NCI-H524 (cell line): ENCODE measurements at regions not wholly inside any gene's neighbourhood (a gene's known extent, or its start where the extent isn't known, plus 50 kb on each side); places are given as distances from the start of the nearest gene placed in this dataset.

Source experiments
- DNase-seq, 2 experiments: peaks; one replicate each; lab custom pipeline; 2025; lab: John Stamatoyannopoulos, UW

- peak; percentile 2 to 7 for DNase-seq
Measured at GRCh38 chr4:73671348-73671747, 51.1 kb upstream of the RASSF6 start.

DNA sequence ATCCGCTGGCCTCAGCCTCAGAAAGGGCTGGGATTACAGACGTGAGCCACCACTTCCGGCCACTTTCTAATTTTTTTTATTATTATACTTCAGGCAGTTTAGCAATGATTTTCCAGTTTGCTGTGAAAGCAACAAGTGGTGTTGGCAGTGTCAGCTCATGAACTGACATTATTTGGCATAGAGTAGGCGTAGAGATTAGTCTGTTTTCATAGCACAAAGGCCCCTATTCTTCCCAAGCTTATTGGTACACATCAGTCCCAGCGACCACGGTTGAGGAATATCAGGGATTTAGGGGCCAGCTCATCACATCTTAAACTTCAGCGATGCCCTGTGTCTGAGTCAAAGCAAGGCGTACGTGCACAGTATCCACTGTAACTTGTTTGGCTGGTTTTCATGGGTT, 53.0 kb upstream of the RASSF6 start:
- DNase-seq: no peak

DNA sequence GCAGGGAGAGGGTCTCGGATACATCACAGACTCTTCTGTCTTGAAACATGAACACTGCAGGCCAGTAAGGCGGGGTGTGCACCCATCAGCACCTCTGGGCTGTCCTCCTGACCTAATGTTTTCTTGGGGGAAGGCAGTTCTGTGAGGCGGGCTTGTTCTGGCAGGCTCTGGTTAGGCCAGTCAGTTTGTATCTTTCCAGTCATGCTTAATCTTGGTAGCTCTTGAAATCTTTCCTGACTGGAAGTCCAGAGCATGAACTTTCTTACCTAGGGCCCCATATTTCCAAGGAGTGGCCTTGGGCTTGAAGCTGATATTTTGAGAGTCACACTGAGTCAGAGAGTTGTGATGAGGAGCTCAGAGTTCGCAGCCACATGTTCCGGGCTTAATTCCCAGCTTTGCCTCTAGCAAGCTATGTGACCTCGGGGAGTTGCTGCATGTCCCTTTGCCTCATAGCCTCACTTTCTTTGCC, 54.2 kb upstream of the RASSF6 start:
- no peak for DNase-seq

- DNase-seq: peak; percentile 50 to 77
Measured at GRCh38 chr4:73675623-73676022, 55.4 kb upstream of the RASSF6 start.

DNA sequence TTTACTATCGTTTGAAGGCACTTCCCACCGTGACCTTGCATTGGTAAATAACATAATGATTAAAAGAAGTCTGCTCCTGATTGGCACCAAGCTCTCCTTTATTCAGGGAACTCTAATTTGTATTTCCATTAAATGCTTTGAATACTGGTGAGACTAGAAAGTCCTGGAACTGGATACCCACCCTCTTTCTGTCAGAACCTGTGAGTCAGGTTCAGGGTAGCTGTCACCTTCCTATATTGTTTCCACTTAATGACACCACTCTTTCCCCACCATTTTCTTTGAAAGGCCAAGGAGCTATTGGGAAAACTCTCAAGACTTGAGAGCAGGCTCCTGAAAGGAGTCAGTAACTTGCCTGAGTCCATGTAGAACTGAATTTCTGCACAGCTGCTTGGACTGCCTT, 55.9 kb upstream of the RASSF6 start:
- no peak for DNase-seq

GRCh38 chr4:73676861-73677323, 56.7 kb upstream of the RASSF6 start:
- peak in 1 of 2 experiments; percentile 16 for DNase-seq

DNA sequence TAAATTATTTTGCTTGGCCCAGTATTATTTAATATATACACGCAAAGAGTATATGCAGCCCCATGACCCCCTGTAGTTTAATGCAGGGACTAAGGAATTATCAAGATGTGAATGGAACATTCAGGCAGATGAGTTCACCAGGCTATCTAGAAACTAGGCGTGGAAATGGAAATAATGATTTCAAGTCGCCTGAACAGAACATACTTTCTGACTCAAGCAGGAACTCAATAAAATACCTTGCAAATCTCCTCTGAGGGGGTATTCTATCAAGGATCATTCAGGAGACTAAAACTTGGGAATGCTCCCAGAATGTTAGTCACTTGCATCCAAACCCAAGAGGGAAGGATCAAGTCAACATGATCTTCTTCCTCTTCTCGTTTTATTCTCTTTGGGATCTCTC, 59.6 kb upstream of the RASSF6 start:
- no peak for DNase-seq

GRCh38 chr4:73681776-73682175, 58.6 kb upstream of the CXCL8 start:
- no peak for DNase-seq

- no peak for DNase-seq
Measured at GRCh38 chr4:73682508-73682907, 57.9 kb upstream of the CXCL8 start.

DNA sequence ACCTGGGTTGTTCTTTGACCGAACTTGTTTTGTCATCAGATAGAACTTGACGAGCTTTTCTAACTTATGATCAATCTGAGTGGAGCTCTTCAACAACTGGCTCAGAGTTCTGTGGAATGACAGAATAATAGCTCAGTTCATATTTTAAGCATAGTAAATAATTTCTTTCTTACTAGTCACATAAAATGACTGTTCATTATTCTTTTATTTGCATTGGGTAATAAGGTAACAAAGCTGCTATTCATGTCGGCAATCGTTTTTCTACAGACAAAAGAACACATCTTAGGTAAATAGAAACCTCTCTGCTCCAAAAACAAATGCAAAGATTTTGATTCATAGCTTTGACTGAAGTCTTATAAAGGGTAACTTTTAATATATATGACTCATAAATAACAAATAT, 57.3 kb upstream of the CXCL8 start:
- no peak for DNase-seq

- DNase-seq: no peak
Measured at GRCh38 chr4:73683456-73683855, 56.9 kb upstream of the CXCL8 start.

DNA sequence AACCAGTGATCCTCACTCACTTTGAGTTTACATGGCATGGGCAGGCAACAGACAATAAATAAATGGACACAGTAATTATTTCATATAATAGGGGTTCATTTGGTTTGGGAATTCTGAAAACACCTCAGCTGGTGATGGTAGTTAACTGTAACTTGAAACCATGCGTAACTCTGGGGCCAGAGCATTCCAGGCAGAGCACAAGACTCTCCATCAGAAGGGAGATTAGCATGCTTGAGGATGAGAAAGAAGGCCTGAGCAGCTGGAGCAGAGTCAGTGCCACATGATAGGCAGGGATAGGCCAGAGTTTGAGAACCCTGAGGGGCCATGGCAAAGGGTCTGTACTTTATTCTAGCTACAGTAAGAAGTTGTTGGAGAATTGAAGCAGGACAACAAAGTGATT, 56.3 kb upstream of the CXCL8 start:
- DNase-seq: peak in 1 of 2 experiments; percentile 19

GRCh38 chr4:73685052-73685451, 55.3 kb upstream of the CXCL8 start:
- no peak for DNase-seq

GRCh38 chr4:73687421-73687820, 52.9 kb upstream of the CXCL8 start:
- DNase-seq: no peak

DNA sequence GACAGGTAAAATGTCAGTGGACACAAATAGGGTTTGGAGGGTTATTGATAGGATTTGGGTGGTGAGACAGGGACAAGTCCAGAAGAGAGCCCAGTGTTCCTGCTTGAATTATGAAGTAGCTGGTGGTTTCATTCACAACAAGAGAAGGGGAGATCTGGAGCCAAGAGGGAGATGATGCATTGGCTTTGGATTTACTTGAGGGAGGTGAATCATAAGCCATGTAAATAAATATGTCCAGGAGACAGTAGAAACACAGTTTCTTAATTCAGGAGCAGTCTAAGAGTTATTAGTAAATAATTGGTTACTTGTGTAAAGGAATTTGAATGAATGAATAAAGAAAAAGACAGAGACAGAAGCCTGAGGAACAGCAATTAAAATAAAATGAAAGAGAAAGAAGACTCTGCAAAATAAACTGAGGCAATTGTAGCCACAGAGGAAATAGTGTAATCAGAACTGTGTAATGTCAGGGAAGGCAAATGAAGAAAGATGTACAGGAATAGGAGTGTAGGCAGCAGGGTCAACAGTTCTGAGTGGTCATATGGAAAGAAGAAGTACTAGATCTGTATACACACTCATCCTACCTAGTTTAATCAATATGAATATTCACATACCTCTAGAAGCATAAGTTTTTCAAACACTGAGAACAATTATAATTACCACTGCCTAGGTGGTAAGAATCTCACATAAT, 50.2 kb upstream of the CXCL8 start:
- no peak for DNase-seq
